ENCODE measurements at regions not wholly inside any gene's neighbourhood (a gene's known extent, or its start where the extent isn't known, plus 50 kb on each side); places are given as distances from the start of the nearest gene placed in this dataset.

DNA sequence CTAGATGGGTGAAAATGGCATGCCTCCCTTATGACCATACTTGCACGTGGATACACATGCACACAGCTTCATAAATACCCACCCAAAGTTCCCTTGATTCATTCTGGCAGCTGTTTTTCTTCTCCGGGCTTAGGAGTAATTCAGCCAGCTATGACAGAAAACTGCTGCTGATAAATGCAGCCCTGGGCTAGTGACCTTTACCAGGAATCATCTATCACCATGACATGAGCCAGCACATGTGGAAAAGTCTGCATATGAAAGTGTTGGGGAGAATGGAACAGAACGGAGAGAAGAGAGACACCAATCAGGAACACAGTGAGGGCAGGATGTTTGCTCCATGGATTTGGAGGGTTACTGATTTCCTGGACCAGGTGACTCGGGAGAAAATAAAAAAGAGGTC lies 706.3 kb downstream of the PDCD6IP start:
- Mint-ChIP-seq H3K36me3 (no peaks in the 10 kb centered on the region), H3K4me1 (peaks cover 2% of the 10 kb centered on the region; the same call in 1 of the 2 replicates), H3K27ac (no peak overlapping the region), H3K4me3 (no peak overlapping the region), H3K27me3 (ENCODE audit: low read depth) (no peaks in the 10 kb centered on the region), H3K9me3 (0 out of 2 replicates have a peak, but pooled peaks cover 5% of the 10 kb centered on the region)
- TF ChIP-seq, protein P1, sequence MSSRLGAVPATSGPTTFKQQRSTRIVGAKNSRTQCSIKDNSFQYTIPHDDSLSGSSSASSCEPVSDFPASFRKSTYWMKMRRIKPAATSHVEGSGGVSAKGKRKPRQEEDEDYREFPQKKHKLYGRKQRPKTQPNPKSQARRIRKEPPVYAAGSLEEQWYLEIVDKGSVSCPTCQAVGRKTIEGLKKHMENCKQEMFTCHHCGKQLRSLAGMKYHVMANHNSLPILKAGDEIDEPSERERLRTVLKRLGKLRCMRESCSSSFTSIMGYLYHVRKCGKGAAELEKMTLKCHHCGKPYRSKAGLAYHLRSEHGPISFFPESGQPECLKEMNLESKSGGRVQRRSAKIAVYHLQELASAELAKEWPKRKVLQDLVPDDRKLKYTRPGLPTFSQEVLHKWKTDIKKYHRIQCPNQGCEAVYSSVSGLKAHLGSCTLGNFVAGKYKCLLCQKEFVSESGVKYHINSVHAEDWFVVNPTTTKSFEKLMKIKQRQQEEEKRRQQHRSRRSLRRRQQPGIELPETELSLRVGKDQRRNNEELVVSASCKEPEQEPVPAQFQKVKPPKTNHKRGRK (CRISPR knock-in tag; IDR thresholded peaks at IDR 0.05; ENCODE audit: borderline replicate concordance) = no peak
- peak; percentile 45; the same call in 1 of the 2 replicates for TF ChIP-seq ZNF317 (CRISPR knock-in tag; IDR thresholded peaks at IDR 0.05; ENCODE audit: borderline replicate concordance, low read depth)
- CTCF ChIA-PET = no interaction called here
- POLR2A ChIA-PET = interaction anchor here (0.6 kb wide), 1 partner anchor 114 kb away, joined by 3 read pairs; no protein-coding TSS in a partner anchor
- no peak for ATAC-seq
- no peak for DNase-seq (ENCODE audit: low spot score)

DNA sequence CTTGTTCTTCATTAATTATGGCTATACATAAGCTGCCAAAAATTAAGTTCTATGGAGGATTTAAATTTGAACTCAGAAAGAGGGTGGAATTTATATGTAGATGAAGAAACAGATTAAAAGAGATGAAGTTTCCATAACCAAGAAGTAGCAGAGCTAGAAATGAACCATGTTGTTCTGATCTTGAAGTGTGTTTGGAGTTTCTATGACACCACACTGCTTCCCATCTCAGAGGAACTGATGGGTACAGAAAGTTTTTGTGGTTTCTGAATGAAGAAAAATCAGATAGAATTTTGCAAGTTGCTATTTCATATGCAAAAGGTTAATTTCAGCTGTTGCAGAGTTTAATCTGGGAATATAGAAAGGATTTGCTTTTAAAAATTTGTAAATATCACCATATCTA lies 710.3 kb downstream of the PDCD6IP start:
- no peaks in the 10 kb centered on the region for H3K27me3 Mint-ChIP-seq (ENCODE audit: low read depth)
- peaks cover 2% of the 10 kb centered on the region; the same call in 1 of the 2 replicates for H3K4me1 Mint-ChIP-seq
- H3K36me3 Mint-ChIP-seq = no peaks in the 10 kb centered on the region
- H3K4me3 Mint-ChIP-seq = no peak overlapping the region
- no peak overlapping the region for H3K27ac Mint-ChIP-seq
- ChIA-PET POLR2A (no interaction called here), CTCF (no interaction called here)
- TF ChIP-seq ZNF671 (CRISPR knock-in tag; IDR thresholded peaks at IDR 0.05) (no peak), ETV6 (CRISPR knock-in tag; IDR thresholded peaks at IDR 0.05) (no peak), SMAD4 (CRISPR knock-in tag; IDR thresholded peaks at IDR 0.05) (no peak), PRDM15 (CRISPR knock-in tag; IDR thresholded peaks at IDR 0.05) (no peak), ZMAT4 (CRISPR knock-in tag; IDR thresholded peaks at IDR 0.05) (no peak), ZNF121 (CRISPR knock-in tag; IDR thresholded peaks at IDR 0.05) (no peak), AR (CRISPR knock-in tag; IDR thresholded peaks at IDR 0.05) (no peak)
- TF ChIP-seq, protein P2, sequence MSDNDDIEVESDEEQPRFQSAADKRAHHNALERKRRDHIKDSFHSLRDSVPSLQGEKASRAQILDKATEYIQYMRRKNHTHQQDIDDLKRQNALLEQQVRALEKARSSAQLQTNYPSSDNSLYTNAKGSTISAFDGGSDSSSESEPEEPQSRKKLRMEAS (CRISPR knock-in tag; IDR thresholded peaks at IDR 0.05) = no peak
- TF ChIP-seq, protein P3, sequence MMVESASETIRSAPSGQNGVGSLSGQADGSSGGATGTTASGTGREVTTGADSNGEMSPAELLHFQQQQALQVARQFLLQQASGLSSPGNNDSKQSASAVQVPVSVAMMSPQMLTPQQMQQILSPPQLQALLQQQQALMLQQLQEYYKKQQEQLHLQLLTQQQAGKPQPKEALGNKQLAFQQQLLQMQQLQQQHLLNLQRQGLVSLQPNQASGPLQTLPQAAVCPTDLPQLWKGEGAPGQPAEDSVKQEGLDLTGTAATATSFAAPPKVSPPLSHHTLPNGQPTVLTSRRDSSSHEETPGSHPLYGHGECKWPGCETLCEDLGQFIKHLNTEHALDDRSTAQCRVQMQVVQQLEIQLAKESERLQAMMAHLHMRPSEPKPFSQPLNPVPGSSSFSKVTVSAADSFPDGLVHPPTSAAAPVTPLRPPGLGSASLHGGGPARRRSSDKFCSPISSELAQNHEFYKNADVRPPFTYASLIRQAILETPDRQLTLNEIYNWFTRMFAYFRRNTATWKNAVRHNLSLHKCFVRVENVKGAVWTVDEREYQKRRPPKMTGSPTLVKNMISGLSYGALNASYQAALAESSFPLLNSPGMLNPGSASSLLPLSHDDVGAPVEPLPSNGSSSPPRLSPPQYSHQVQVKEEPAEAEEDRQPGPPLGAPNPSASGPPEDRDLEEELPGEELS (CRISPR knock-in tag; IDR thresholded peaks at IDR 0.05) = no peak
- DNase-seq (ENCODE audit: low spot score) = no peak
- ATAC-seq = no peak
- 0 out of 2 replicates have a peak, but pooled peaks cover 5% of the 10 kb centered on the region for H3K9me3 Mint-ChIP-seq

DNA sequence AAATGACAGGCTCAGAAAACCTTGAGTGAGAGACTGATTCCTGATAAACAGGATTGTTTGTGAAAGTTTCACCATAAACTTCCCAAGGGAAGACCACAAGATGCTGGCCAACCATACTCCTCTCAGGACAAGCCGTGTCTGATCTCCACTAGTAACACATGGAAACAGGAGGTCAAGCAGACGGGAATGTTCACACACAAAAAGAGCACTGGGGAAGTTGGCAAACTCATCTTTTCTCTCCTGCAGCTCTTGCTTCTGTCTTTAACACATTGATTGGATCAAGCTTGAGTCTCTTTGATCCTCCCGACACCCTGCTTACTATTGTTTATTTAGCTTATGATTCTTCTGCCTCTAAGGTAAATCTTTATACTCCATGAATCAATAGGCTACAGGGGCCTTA lies 713.5 kb downstream of the PDCD6IP start:
- ATAC-seq = no peak
- Mint-ChIP-seq H3K9me3 (0 out of 2 replicates have a peak, but pooled peaks cover 5% of the 10 kb centered on the region), H3K36me3 (no peaks in the 10 kb centered on the region), H3K4me1 (no peaks in the 10 kb centered on the region), H3K4me3 (no peak overlapping the region), H3K27ac (no peak overlapping the region), H3K27me3 (ENCODE audit: low read depth) (no peaks in the 10 kb centered on the region)
- no peak for DNase-seq (ENCODE audit: low spot score)
- ChIA-PET POLR2A (no interaction called here), CTCF (no interaction called here)
- TF ChIP-seq PRRX2 (CRISPR knock-in tag; IDR thresholded peaks at IDR 0.05) (no peak), TP53 (CRISPR knock-in tag; IDR thresholded peaks at IDR 0.05) (no peak), ZNF671 (CRISPR knock-in tag; IDR thresholded peaks at IDR 0.05) (no peak), IRF1 (CRISPR knock-in tag; IDR thresholded peaks at IDR 0.05) (no peak), ZNF121 (CRISPR knock-in tag; IDR thresholded peaks at IDR 0.05) (no peak), PREB (CRISPR knock-in tag; IDR thresholded peaks at IDR 0.05; ENCODE audit: borderline replicate concordance) (no peak)
- TF ChIP-seq, protein P4, sequence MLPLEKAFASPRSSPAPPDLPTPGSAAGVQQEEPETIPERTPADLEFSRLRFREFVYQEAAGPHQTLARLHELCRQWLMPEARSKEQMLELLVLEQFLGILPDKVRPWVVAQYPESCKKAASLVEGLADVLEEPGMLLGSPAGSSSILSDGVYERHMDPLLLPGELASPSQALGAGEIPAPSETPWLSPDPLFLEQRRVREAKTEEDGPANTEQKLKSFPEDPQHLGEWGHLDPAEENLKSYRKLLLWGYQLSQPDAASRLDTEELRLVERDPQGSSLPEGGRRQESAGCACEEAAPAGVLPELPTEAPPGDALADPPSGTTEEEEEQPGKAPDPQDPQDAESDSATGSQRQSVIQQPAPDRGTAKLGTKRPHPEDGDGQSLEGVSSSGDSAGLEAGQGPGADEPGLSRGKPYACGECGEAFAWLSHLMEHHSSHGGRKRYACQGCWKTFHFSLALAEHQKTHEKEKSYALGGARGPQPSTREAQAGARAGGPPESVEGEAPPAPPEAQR (CRISPR knock-in tag; IDR thresholded peaks at IDR 0.05) = no peak
- TF ChIP-seq, protein P2 (CRISPR knock-in tag; IDR thresholded peaks at IDR 0.05) = no peak

Data from WTC11 (cell line).